Hindlimb muscle (tissue), 1 donor: ENCODE measurements at regions not wholly inside any gene's neighbourhood (a gene's known extent, or its start where the extent isn't known, plus 50 kb on each side); places are given as distances from the start of the nearest gene placed in this dataset.
"Not testable (repeated sequence)": the region's sequence is repeated elsewhere in the genome, so short reads cannot be mapped to it uniquely, and the experiment has no call there.

Source experiments
- DNase-seq: peaks from one replicate; pipeline ENCODE4 v3.0.0-alpha.2; 2013

- DNase-seq, result no peak
Measured at GRCh38 chr11:42329929-42330565, 870.6 kb upstream of the LRRC4C start.

- no peak for DNase-seq
Measured at GRCh38 chr11:42337786-42338455, 878.5 kb upstream of the LRRC4C start.

- DNase-seq, result no peak
Measured at GRCh38 chr11:42344204-42344792, 884.8 kb upstream of the LRRC4C start.

- no peak for DNase-seq
Measured at GRCh38 chr11:42345933-42346332, 886.5 kb upstream of the LRRC4C start.

GRCh38 chr11:42363701-42364100 lies 904.2 kb upstream of the LRRC4C start:
- DNase-seq, result no peak

GRCh38 chr11:42390116-42390515 lies 921.7 kb upstream of the API5 start:
- DNase-seq, result no peak

GRCh38 chr11:42397483-42397882 lies 914.3 kb upstream of the API5 start:
- DNase-seq, result no peak

GRCh38 chr11:42407341-42407740 lies 904.5 kb upstream of the API5 start:
- DNase-seq, result peak; percentile 29

- no peak for DNase-seq
Measured at GRCh38 chr11:42410251-42410955, 901.4 kb upstream of the API5 start.

GRCh38 chr11:42412590-42412989 lies 899.2 kb upstream of the API5 start:
- DNase-seq, result no peak

GRCh38 chr11:42417691-42418090 lies 894.1 kb upstream of the API5 start:
- no peak for DNase-seq

GRCh38 chr11:42422090-42422489 lies 889.7 kb upstream of the API5 start:
- no peak for DNase-seq

- DNase-seq, result not testable (repeated sequence)
Measured at GRCh38 chr11:42434911-42435310, 876.9 kb upstream of the API5 start.

- no peak for DNase-seq
Measured at GRCh38 chr11:42444406-42444805, 867.4 kb upstream of the API5 start.

- no peak for DNase-seq
Measured at GRCh38 chr11:42462558-42463310, 849.1 kb upstream of the API5 start.

GRCh38 chr11:42465623-42466022 lies 846.2 kb upstream of the API5 start:
- DNase-seq, result no peak

GRCh38 chr11:42473106-42473505 lies 838.7 kb upstream of the API5 start:
- DNase-seq, result no peak

- DNase-seq, result no peak
Measured at GRCh38 chr11:42482822-42483221, 829.0 kb upstream of the API5 start.

- peak; percentile 27 for DNase-seq
Measured at GRCh38 chr11:42490506-42490905, 821.3 kb upstream of the API5 start.

GRCh38 chr11:42494459-42494858 lies 817.3 kb upstream of the API5 start:
- DNase-seq, result no peak

- DNase-seq, result no peak
Measured at GRCh38 chr11:42498971-42499370, 812.8 kb upstream of the API5 start.

GRCh38 chr11:42502151-42502550 lies 809.6 kb upstream of the API5 start:
- no peak for DNase-seq

GRCh38 chr11:42521994-42522393 lies 789.8 kb upstream of the API5 start:
- DNase-seq, result no peak
